ENCODE measurements at regions not wholly inside any gene's neighbourhood (a gene's known extent, or its start where the extent isn't known, plus 50 kb on each side); places are given as distances from the start of the nearest gene placed in this dataset.

DNA sequence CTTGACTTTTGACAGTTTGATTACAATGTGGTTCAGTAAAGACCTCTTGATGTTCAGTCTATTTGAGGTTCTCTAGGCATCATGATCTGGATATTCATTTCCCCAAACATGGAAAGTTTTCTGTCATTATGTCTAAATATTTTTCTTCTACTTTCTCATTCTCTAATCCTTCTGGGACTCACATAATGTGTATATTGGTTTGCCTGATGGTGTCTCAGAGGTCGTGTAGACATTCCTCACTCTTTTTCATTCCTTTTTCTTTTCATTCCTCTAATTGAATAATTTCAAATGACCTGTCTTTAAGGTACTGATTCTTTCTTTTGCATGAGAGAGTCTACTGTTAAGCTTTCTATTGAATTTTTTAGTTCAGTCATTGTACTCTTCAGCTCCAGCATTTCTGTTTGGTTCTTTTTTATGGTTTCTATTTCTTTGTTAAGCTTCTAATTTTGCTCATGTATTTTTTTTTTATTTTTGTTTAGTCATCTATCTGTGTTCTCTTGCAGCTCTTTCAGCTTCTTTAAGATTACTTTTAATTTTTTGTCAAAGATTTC, 158.4 kb downstream of the GDAP2 start (continued):
- TF ChIP-seq, protein P1, sequence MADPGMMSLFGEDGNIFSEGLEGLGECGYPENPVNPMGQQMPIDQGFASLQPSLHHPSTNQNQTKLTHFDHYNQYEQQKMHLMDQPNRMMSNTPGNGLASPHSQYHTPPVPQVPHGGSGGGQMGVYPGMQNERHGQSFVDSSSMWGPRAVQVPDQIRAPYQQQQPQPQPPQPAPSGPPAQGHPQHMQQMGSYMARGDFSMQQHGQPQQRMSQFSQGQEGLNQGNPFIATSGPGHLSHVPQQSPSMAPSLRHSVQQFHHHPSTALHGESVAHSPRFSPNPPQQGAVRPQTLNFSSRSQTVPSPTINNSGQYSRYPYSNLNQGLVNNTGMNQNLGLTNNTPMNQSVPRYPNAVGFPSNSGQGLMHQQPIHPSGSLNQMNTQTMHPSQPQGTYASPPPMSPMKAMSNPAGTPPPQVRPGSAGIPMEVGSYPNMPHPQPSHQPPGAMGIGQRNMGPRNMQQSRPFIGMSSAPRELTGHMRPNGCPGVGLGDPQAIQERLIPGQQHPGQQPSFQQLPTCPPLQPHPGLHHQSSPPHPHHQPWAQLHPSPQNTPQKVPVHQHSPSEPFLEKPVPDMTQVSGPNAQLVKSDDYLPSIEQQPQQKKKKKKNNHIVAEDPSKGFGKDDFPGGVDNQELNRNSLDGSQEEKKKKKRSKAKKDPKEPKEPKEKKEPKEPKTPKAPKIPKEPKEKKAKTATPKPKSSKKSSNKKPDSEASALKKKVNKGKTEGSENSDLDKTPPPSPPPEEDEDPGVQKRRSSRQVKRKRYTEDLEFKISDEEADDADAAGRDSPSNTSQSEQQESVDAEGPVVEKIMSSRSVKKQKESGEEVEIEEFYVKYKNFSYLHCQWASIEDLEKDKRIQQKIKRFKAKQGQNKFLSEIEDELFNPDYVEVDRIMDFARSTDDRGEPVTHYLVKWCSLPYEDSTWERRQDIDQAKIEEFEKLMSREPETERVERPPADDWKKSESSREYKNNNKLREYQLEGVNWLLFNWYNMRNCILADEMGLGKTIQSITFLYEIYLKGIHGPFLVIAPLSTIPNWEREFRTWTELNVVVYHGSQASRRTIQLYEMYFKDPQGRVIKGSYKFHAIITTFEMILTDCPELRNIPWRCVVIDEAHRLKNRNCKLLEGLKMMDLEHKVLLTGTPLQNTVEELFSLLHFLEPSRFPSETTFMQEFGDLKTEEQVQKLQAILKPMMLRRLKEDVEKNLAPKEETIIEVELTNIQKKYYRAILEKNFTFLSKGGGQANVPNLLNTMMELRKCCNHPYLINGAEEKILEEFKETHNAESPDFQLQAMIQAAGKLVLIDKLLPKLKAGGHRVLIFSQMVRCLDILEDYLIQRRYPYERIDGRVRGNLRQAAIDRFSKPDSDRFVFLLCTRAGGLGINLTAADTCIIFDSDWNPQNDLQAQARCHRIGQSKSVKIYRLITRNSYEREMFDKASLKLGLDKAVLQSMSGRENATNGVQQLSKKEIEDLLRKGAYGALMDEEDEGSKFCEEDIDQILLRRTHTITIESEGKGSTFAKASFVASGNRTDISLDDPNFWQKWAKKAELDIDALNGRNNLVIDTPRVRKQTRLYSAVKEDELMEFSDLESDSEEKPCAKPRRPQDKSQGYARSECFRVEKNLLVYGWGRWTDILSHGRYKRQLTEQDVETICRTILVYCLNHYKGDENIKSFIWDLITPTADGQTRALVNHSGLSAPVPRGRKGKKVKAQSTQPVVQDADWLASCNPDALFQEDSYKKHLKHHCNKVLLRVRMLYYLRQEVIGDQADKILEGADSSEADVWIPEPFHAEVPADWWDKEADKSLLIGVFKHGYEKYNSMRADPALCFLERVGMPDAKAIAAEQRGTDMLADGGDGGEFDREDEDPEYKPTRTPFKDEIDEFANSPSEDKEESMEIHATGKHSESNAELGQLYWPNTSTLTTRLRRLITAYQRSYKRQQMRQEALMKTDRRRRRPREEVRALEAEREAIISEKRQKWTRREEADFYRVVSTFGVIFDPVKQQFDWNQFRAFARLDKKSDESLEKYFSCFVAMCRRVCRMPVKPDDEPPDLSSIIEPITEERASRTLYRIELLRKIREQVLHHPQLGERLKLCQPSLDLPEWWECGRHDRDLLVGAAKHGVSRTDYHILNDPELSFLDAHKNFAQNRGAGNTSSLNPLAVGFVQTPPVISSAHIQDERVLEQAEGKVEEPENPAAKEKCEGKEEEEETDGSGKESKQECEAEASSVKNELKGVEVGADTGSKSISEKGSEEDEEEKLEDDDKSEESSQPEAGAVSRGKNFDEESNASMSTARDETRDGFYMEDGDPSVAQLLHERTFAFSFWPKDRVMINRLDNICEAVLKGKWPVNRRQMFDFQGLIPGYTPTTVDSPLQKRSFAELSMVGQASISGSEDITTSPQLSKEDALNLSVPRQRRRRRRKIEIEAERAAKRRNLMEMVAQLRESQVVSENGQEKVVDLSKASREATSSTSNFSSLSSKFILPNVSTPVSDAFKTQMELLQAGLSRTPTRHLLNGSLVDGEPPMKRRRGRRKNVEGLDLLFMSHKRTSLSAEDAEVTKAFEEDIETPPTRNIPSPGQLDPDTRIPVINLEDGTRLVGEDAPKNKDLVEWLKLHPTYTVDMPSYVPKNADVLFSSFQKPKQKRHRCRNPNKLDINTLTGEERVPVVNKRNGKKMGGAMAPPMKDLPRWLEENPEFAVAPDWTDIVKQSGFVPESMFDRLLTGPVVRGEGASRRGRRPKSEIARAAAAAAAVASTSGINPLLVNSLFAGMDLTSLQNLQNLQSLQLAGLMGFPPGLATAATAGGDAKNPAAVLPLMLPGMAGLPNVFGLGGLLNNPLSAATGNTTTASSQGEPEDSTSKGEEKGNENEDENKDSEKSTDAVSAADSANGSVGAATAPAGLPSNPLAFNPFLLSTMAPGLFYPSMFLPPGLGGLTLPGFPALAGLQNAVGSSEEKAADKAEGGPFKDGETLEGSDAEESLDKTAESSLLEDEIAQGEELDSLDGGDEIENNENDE (IDR thresholded peaks at IDR 0.05; ENCODE audit: insufficient replicate concordance, low read length), result no peak
- TF ChIP-seq RNF2 (IDR thresholded peaks at IDR 0.05; ENCODE audit: borderline replicate concordance, low read depth, low read length, missing control alignments, poor library complexity, severe bottlenecking) (no peak), SP1 (IDR thresholded peaks at IDR 0.05; ENCODE audit: low read depth, low read length) (no peak), TBP (IDR thresholded peaks at IDR 0.05; ENCODE audit: low read depth, low read length) (no peak), POLR2A (IDR thresholded peaks at IDR 0.05; ENCODE audit: control extremely low read depth in 1 of 2, low read depth in 2 of 2, low read length in 2 of 2) (no peak), HDAC2 (IDR thresholded peaks at IDR 0.05; ENCODE audit: borderline replicate concordance in 1 of 2, low read depth in 2 of 2, low read length in 2 of 2) (no peak), CREB1 (IDR thresholded peaks at IDR 0.05) (no peak), BCL11A (IDR thresholded peaks at IDR 0.05; ENCODE audit: low read depth in 2 of 2, low read length in 2 of 2) (no peak), SIX5 (IDR thresholded peaks at IDR 0.05; ENCODE audit: low read depth, low read length) (no peak), TEAD4 (IDR thresholded peaks at IDR 0.05; ENCODE audit: low read depth, low read length) (no peak), SUZ12 (IDR thresholded peaks at IDR 0.05; ENCODE audit: low read length) (no peak)

Measured in H1 (cell line).